IMR-90 (cell line): ENCODE measurements at regions not wholly inside any gene's neighbourhood (a gene's known extent, or its start where the extent isn't known, plus 50 kb on each side); places are given as distances from the start of the nearest gene placed in this dataset.
"Not testable (repeated sequence)": the region's sequence is repeated elsewhere in the genome, so short reads cannot be mapped to it uniquely, and the experiment has no call there.

Source experiments
- CTCF ChIP-seq: conservative IDR thresholded peaks from 2 replicates; pipeline ENCODE4 v1.5.1; 2012; ENCODE audit warnings: mild to moderate bottlenecking, low read depth, low read length, improper control_type of control experiment
- MAFK ChIP-seq: IDR thresholded peaks from 2 replicates; pipeline ENCODE4 v1.6.1; 2012; ENCODE audit warnings: low read depth, low read length, improper control_type of control experiment
- POLR2A ChIP-seq: IDR thresholded peaks from 2 replicates; pipeline ENCODE4 v1.6.1; 2012; ENCODE audit warnings: mild to moderate bottlenecking, low read depth, low read length

- not testable (repeated sequence) for TF ChIP-seq POLR2A, CTCF, MAFK
Observed at GRCh38 chr2:128604581-128604980, 285.9 kb upstream of the HS6ST1 start.
